ENCODE measurements at regions not wholly inside any gene's neighbourhood (a gene's known extent, or its start where the extent isn't known, plus 50 kb on each side); places are given as distances from the start of the nearest gene placed in this dataset.

GRCh38 chr6:155599160-155599559, 143.5 kb upstream of the NOX3 start:
- Histone ChIP-seq H3K9ac (ENCODE audit: low read length) (no peak overlapping the region), H3K4me1 (ENCODE audit: low read length) (no peaks in the 10 kb centered on the region), H3K4me3 (ENCODE audit: low read length) (no peak overlapping the region), H3K4me2 (ENCODE audit: low read length) (no peak overlapping the region), H4K20me1 (ENCODE audit: insufficient read depth, low read length) (no peaks in the 10 kb centered on the region), H2AFZ (ENCODE audit: low read depth, low read length) (no peak overlapping the region), H3K9me3 (ENCODE audit: insufficient read depth, low read length) (no peaks in the 10 kb centered on the region), H3K79me2 (ENCODE audit: low read length) (no peaks in the 10 kb centered on the region), H3K36me3 (replicated peaks; ENCODE audit: low read depth, low read length) (no peaks in the 10 kb centered on the region), H3K27me3 (ENCODE audit: low read depth, low read length) (no peaks in the 10 kb centered on the region), H3K27ac (ENCODE audit: low read length) (no peak overlapping the region)
- TF ChIP-seq, protein P1, sequence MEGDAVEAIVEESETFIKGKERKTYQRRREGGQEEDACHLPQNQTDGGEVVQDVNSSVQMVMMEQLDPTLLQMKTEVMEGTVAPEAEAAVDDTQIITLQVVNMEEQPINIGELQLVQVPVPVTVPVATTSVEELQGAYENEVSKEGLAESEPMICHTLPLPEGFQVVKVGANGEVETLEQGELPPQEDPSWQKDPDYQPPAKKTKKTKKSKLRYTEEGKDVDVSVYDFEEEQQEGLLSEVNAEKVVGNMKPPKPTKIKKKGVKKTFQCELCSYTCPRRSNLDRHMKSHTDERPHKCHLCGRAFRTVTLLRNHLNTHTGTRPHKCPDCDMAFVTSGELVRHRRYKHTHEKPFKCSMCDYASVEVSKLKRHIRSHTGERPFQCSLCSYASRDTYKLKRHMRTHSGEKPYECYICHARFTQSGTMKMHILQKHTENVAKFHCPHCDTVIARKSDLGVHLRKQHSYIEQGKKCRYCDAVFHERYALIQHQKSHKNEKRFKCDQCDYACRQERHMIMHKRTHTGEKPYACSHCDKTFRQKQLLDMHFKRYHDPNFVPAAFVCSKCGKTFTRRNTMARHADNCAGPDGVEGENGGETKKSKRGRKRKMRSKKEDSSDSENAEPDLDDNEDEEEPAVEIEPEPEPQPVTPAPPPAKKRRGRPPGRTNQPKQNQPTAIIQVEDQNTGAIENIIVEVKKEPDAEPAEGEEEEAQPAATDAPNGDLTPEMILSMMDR (IDR thresholded peaks at IDR 0.05; ENCODE audit: low read depth, low read length): no peak
- TF ChIP-seq EZH2phosphoT487 (IDR thresholded peaks at IDR 0.05; ENCODE audit: low read depth): no peak

- Histone ChIP-seq H3K4me2 (ENCODE audit: low read length) (no peak overlapping the region), H3K9me3 (ENCODE audit: insufficient read depth, low read length) (no peaks in the 10 kb centered on the region), H3K79me2 (ENCODE audit: low read length) (no peaks in the 10 kb centered on the region), H3K27me3 (ENCODE audit: low read depth, low read length) (no peaks in the 10 kb centered on the region), H3K4me1 (ENCODE audit: low read length) (no peaks in the 10 kb centered on the region), H3K9ac (ENCODE audit: low read length) (no peak overlapping the region), H3K4me3 (ENCODE audit: low read length) (no peak overlapping the region), H3K36me3 (replicated peaks; ENCODE audit: low read depth, low read length) (no peaks in the 10 kb centered on the region), H2AFZ (ENCODE audit: low read depth, low read length) (no peak overlapping the region), H3K27ac (ENCODE audit: low read length) (no peak overlapping the region), H4K20me1 (ENCODE audit: insufficient read depth, low read length) (no peaks in the 10 kb centered on the region)
- no peak for TF ChIP-seq EZH2phosphoT487 (IDR thresholded peaks at IDR 0.05; ENCODE audit: low read depth)
- TF ChIP-seq, protein P1 (IDR thresholded peaks at IDR 0.05; ENCODE audit: low read depth, low read length): no peak
Observed at GRCh38 chr6:155595284-155595683, 139.6 kb upstream of the NOX3 start.

DNA sequence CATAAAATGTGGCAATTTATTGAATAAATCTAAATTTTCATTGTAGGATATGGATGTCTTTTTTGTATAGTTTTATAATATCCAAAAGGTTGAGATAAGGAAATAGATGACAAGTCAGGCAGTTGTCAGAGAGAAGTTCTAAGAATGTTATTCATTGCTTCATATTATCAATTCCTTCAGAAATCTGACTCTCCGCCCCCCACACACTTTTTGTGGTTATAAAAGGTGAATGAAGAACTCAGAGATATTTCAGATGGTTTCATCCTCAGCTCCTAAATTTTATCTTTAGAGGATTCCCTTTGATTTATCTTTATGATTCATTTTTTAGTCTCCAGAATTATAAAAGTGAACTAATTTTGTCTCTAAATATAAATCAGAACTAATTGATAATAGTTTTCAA, 136.1 kb upstream of the NOX3 start:
- H3K36me3 ChIP-seq (replicated peaks; ENCODE audit: low read depth, low read length): no peaks in the 10 kb centered on the region
- no peak overlapping the region for H3K27ac ChIP-seq (ENCODE audit: low read length)
- H3K9me3 ChIP-seq (ENCODE audit: insufficient read depth, low read length): no peaks in the 10 kb centered on the region
- no peak overlapping the region for H3K4me3 ChIP-seq (ENCODE audit: low read length)
- no peaks in the 10 kb centered on the region for H3K79me2 ChIP-seq (ENCODE audit: low read length)
- no peak overlapping the region for H2AFZ ChIP-seq (ENCODE audit: low read depth, low read length)
- H3K9ac ChIP-seq (ENCODE audit: low read length): no peak overlapping the region
- H3K27me3 ChIP-seq (ENCODE audit: low read depth, low read length): no peaks in the 10 kb centered on the region
- no peaks in the 10 kb centered on the region for H4K20me1 ChIP-seq (ENCODE audit: insufficient read depth, low read length)
- H3K4me1 ChIP-seq (ENCODE audit: low read length): no peaks in the 10 kb centered on the region
- no peak overlapping the region for H3K4me2 ChIP-seq (ENCODE audit: low read length)
- no peak for TF ChIP-seq EZH2phosphoT487 (IDR thresholded peaks at IDR 0.05; ENCODE audit: low read depth)
- TF ChIP-seq, protein P1 (IDR thresholded peaks at IDR 0.05; ENCODE audit: low read depth, low read length): no peak

GRCh38 chr6:155589190-155589589, 133.6 kb upstream of the NOX3 start:
- Histone ChIP-seq H3K36me3 (replicated peaks; ENCODE audit: low read depth, low read length) (no peaks in the 10 kb centered on the region), H3K9ac (ENCODE audit: low read length) (no peak overlapping the region), H2AFZ (ENCODE audit: low read depth, low read length) (no peak overlapping the region), H3K9me3 (ENCODE audit: insufficient read depth, low read length) (no peaks in the 10 kb centered on the region), H3K27me3 (ENCODE audit: low read depth, low read length) (no peaks in the 10 kb centered on the region), H3K4me2 (ENCODE audit: low read length) (no peak overlapping the region), H3K4me1 (ENCODE audit: low read length) (no peaks in the 10 kb centered on the region), H3K4me3 (ENCODE audit: low read length) (no peak overlapping the region), H4K20me1 (ENCODE audit: insufficient read depth, low read length) (no peaks in the 10 kb centered on the region), H3K27ac (ENCODE audit: low read length) (no peak overlapping the region), H3K79me2 (ENCODE audit: low read length) (no peaks in the 10 kb centered on the region)
- TF ChIP-seq, protein P1 (IDR thresholded peaks at IDR 0.05; ENCODE audit: low read depth, low read length): no peak
- no peak for TF ChIP-seq EZH2phosphoT487 (IDR thresholded peaks at IDR 0.05; ENCODE audit: low read depth)
